Panc1 (cell line): ENCODE measurements at regions not wholly inside any gene's neighbourhood (a gene's known extent, or its start where the extent isn't known, plus 50 kb on each side); places are given as distances from the start of the nearest gene placed in this dataset.

Experiments used
- TCF7L2 ChIP-seq: IDR thresholded peaks from 2 replicates; pipeline ENCODE4 v1.6.1; 2011; ENCODE audit warnings: mild to moderate bottlenecking, low read depth, low read length, inconsistent platforms
- TF ChIP-seq, protein P1 (sequence below): fragments of 450-650 bp; IDR thresholded peaks from 2 replicates; pipeline ENCODE4 v1.5.1; 2017; ENCODE audit warnings: mild to moderate bottlenecking
- TF ChIP-seq, protein P2 (sequence below), 2 experiments: IDR thresholded peaks; 2 replicates each; pipeline ENCODE4 v1.6.1; 2011 to 2012; ENCODE audit warnings: low read depth in 2 of 2, control low read depth in 1 of 2, low read length in 1 of 2, mild to moderate bottlenecking in 1 of 2, moderate library complexity in 1 of 2; ENCODE audit not compliant: insufficient read depth in 1 of 2

DNA sequence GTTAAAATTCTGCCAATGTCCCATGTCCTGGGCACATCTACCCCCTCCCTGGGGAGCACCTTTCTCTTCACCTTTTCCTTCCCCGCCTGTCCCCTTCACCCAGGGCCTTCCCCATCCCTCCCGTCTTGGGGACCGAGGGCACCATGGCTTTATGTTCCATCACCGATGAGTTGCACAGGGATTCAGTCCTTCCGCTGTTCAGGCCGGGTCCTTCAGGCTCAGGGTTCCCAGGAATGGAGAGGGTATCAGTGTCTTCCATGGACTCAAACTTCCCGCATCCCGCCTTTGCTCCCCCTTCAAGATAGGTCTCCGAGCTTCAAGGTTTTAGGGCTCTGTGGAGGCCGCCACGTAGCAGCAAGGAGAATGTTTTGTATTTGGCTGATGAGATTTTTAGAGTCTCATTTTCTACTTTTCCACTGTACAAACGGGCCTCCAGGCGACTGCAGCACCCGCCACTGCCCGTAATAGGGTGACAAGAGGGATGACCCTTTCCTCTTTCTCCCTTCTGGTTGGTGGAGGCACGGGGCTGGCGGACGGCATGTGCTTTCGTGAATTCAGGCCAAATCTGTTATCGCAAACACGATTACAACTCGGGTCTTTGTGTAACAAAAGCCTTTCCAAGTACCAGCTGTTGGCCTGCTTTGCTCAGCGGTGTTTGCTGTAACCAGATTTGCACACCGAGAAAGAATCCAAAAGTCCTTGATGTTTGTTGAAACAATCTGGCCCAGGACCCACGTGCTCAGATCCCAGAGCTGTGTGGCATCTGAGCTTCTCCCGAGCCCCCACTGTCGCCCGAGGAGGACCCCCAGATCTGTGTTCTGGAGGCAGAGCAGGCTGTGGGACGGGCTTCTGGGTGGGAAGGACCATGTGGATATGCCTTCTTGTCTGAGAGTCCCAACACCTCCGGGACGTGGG lies 236.3 kb downstream of the SEC14L1 start:
- TF ChIP-seq, protein P1, sequence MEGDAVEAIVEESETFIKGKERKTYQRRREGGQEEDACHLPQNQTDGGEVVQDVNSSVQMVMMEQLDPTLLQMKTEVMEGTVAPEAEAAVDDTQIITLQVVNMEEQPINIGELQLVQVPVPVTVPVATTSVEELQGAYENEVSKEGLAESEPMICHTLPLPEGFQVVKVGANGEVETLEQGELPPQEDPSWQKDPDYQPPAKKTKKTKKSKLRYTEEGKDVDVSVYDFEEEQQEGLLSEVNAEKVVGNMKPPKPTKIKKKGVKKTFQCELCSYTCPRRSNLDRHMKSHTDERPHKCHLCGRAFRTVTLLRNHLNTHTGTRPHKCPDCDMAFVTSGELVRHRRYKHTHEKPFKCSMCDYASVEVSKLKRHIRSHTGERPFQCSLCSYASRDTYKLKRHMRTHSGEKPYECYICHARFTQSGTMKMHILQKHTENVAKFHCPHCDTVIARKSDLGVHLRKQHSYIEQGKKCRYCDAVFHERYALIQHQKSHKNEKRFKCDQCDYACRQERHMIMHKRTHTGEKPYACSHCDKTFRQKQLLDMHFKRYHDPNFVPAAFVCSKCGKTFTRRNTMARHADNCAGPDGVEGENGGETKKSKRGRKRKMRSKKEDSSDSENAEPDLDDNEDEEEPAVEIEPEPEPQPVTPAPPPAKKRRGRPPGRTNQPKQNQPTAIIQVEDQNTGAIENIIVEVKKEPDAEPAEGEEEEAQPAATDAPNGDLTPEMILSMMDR, result no peak
- TF ChIP-seq, protein P2, sequence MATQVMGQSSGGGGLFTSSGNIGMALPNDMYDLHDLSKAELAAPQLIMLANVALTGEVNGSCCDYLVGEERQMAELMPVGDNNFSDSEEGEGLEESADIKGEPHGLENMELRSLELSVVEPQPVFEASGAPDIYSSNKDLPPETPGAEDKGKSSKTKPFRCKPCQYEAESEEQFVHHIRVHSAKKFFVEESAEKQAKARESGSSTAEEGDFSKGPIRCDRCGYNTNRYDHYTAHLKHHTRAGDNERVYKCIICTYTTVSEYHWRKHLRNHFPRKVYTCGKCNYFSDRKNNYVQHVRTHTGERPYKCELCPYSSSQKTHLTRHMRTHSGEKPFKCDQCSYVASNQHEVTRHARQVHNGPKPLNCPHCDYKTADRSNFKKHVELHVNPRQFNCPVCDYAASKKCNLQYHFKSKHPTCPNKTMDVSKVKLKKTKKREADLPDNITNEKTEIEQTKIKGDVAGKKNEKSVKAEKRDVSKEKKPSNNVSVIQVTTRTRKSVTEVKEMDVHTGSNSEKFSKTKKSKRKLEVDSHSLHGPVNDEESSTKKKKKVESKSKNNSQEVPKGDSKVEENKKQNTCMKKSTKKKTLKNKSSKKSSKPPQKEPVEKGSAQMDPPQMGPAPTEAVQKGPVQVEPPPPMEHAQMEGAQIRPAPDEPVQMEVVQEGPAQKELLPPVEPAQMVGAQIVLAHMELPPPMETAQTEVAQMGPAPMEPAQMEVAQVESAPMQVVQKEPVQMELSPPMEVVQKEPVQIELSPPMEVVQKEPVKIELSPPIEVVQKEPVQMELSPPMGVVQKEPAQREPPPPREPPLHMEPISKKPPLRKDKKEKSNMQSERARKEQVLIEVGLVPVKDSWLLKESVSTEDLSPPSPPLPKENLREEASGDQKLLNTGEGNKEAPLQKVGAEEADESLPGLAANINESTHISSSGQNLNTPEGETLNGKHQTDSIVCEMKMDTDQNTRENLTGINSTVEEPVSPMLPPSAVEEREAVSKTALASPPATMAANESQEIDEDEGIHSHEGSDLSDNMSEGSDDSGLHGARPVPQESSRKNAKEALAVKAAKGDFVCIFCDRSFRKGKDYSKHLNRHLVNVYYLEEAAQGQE (IDR thresholded peaks at IDR 0.05; ENCODE audit: insufficient read depth in 1 of 2, low read depth in 2 of 2, low read length in 1 of 2), result no peak
- TF ChIP-seq TCF7L2, result no peak
